ENCODE measurements at regions not wholly inside any gene's neighbourhood (a gene's known extent, or its start where the extent isn't known, plus 50 kb on each side); places are given as distances from the start of the nearest gene placed in this dataset.
A peak's percentile ranks its signal among the peaks of the same experiment; 100 is the strongest.
"Not testable (repeated sequence)": the region's sequence is repeated elsewhere in the genome, so short reads cannot be mapped to it uniquely, and the experiment has no call there.

- DNase-seq = no peak
Observed at GRCh38 chr7:119167431-119167830, 942.9 kb downstream of the ANKRD7 start.

- no peak for DNase-seq
Observed at GRCh38 chr7:119172043-119172442, 947.5 kb downstream of the ANKRD7 start.

- DNase-seq = peak in 1 of 5 experiments; percentile 50
Observed at GRCh38 chr7:119175911-119176627, 951.6 kb downstream of the ANKRD7 start.

GRCh38 chr7:119177863-119178262 lies 953.4 kb downstream of the ANKRD7 start:
- DNase-seq = no peak

GRCh38 chr7:119184124-119184788 lies 959.8 kb downstream of the ANKRD7 start:
- no peak for DNase-seq

GRCh38 chr7:119196183-119196582 lies 971.7 kb downstream of the ANKRD7 start:
- no peak for DNase-seq

GRCh38 chr7:119197172-119197876 lies 972.8 kb downstream of the ANKRD7 start:
- DNase-seq = no peak

GRCh38 chr7:119197877-119198527 lies 973.5 kb downstream of the ANKRD7 start:
- DNase-seq = peak in 1 of 5 experiments; percentile 40

- DNase-seq = no peak
Observed at GRCh38 chr7:119219663-119220062, 995.2 kb downstream of the ANKRD7 start.

- no peak for DNase-seq
Observed at GRCh38 chr7:119223930-119224329, 999.4 kb downstream of the ANKRD7 start.

- peak in 1 of 5 experiments; percentile 36 for DNase-seq
Observed at GRCh38 chr7:119228482-119228881, 1004.0 kb downstream of the ANKRD7 start.

- no peak for DNase-seq
Observed at GRCh38 chr7:119232091-119232490, 1007.6 kb downstream of the ANKRD7 start.

GRCh38 chr7:119233015-119233414 lies 1008.5 kb downstream of the ANKRD7 start:
- DNase-seq = no peak

- DNase-seq = no peak
Observed at GRCh38 chr7:119252962-119253361, 1020.0 kb upstream of the KCND2 start.

- no peak for DNase-seq
Observed at GRCh38 chr7:119254742-119255141, 1018.2 kb upstream of the KCND2 start.

- no peak for DNase-seq
Observed at GRCh38 chr7:119256001-119256400, 1017.0 kb upstream of the KCND2 start.

GRCh38 chr7:119256446-119257131 lies 1016.4 kb upstream of the KCND2 start:
- no peak for DNase-seq

GRCh38 chr7:119266790-119267189 lies 1006.2 kb upstream of the KCND2 start:
- not testable (repeated sequence) for DNase-seq

GRCh38 chr7:119270045-119270464 lies 1002.9 kb upstream of the KCND2 start:
- DNase-seq = peak in 1 of 5 experiments; percentile 54

GRCh38 chr7:119270644-119271043 lies 1002.3 kb upstream of the KCND2 start:
- no peak for DNase-seq

- no peak for DNase-seq
Observed at GRCh38 chr7:119271147-119271779, 1001.7 kb upstream of the KCND2 start.
